ENCODE measurements at regions not wholly inside any gene's neighbourhood (a gene's known extent, or its start where the extent isn't known, plus 50 kb on each side); places are given as distances from the start of the nearest gene placed in this dataset.

GRCh38 chr19:34313188-34313587 lies 51.8 kb upstream of the GPI start:
- no peak for DNase-seq (ENCODE audit: low read depth)
- TF ChIP-seq, protein P1, sequence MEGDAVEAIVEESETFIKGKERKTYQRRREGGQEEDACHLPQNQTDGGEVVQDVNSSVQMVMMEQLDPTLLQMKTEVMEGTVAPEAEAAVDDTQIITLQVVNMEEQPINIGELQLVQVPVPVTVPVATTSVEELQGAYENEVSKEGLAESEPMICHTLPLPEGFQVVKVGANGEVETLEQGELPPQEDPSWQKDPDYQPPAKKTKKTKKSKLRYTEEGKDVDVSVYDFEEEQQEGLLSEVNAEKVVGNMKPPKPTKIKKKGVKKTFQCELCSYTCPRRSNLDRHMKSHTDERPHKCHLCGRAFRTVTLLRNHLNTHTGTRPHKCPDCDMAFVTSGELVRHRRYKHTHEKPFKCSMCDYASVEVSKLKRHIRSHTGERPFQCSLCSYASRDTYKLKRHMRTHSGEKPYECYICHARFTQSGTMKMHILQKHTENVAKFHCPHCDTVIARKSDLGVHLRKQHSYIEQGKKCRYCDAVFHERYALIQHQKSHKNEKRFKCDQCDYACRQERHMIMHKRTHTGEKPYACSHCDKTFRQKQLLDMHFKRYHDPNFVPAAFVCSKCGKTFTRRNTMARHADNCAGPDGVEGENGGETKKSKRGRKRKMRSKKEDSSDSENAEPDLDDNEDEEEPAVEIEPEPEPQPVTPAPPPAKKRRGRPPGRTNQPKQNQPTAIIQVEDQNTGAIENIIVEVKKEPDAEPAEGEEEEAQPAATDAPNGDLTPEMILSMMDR (IDR thresholded peaks at IDR 0.05; ENCODE audit: low read depth, low read length, missing control alignments): no peak

DNA sequence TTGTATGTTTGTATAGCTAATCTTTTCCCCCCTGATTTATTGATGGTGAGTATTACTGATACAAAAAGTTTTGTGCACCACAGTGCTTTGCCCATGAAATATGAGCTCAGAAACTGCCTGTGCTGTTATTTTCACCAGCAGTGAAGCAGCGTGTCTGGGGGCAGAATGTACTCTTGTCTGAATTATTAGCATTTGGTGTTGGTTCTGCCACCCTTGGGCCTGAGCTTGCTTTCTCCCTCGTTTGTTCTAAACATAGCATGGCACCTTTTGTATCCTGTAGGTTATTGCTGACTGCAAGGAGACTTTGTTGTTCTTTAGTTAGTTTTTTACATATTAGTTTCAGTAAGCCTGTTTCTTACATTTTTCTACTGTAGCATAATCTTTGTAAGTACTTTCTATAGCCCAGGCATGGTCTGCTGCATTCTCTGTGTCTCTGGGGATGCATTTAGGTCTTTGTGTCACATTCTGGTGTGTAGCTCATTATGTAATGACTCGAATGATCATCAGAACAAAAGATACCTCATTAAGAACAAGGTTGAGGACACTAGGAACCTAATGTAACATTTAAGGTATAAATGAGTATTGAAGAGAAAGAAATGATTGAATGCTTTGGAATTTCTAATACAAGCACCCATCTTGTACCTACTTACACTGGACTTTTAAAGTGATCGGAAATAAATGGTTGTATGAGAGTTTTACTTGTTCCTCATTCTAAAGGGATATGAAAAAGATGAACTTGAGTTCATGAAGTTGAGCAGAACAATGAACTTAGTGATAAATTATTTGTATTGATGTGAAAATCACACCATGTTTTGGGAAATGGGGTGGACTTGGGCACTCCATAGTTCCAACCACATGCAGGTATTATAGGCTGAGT lies 50.3 kb upstream of the GPI start:
- no peak for DNase-seq (ENCODE audit: low read depth)
- H3K4me3 ChIP-seq (ENCODE audit: low read depth, low read length): no peak overlapping the region

More at GRCh38 chr19:34313188-34313587, 51.8 kb upstream of the GPI start:
- no peak overlapping the region for H3K4me3 ChIP-seq (ENCODE audit: low read depth, low read length)

More for the DNA sequence above, 50.3 kb upstream of the GPI start:
- TF ChIP-seq, protein P1 (IDR thresholded peaks at IDR 0.05; ENCODE audit: low read depth, low read length, missing control alignments): no peak

Measured in GM12864 (cell line).